GM21390 (cell line): ENCODE measurements at regions not wholly inside any gene's neighbourhood (a gene's known extent, or its start where the extent isn't known, plus 50 kb on each side); places are given as distances from the start of the nearest gene placed in this dataset.
"Not testable (repeated sequence)": the region's sequence is repeated elsewhere in the genome, so short reads cannot be mapped to it uniquely, and the experiment has no call there.

Experiments
- ATAC-seq: cut with Tn5 transposase; IDR thresholded peaks from one replicate; pipeline ENCODE4 v1.9.1; 2021; ENCODE audit not compliant: unreplicated experiment

- no peak for ATAC-seq
These were observed 423.7 kb upstream of the ZNF804A start for GRCh38 chr2:184174493-184175104.

GRCh38 chr2:184178229-184178628 lies 420.1 kb upstream of the ZNF804A start:
- ATAC-seq: no peak

GRCh38 chr2:184186436-184186835 lies 411.9 kb upstream of the ZNF804A start:
- ATAC-seq: no peak

- no peak for ATAC-seq
These were observed 410.8 kb upstream of the ZNF804A start for GRCh38 chr2:184187421-184187971.

- ATAC-seq: no peak
These were observed 407.6 kb upstream of the ZNF804A start for GRCh38 chr2:184190725-184191124.

- ATAC-seq: no peak
These were observed 405.7 kb upstream of the ZNF804A start for GRCh38 chr2:184192649-184193048.

GRCh38 chr2:184197413-184197812 lies 400.9 kb upstream of the ZNF804A start:
- ATAC-seq: no peak

GRCh38 chr2:184198791-184199190 lies 399.5 kb upstream of the ZNF804A start:
- ATAC-seq: not testable (repeated sequence)

GRCh38 chr2:184199274-184199673 lies 399.1 kb upstream of the ZNF804A start:
- no peak for ATAC-seq

- ATAC-seq: no peak
These were observed 397.1 kb upstream of the ZNF804A start for GRCh38 chr2:184201246-184201645.

GRCh38 chr2:184203661-184204060 lies 394.7 kb upstream of the ZNF804A start:
- ATAC-seq: no peak

- ATAC-seq: no peak
These were observed 393.2 kb upstream of the ZNF804A start for GRCh38 chr2:184205048-184205596.

- ATAC-seq: no peak
These were observed 392.3 kb upstream of the ZNF804A start for GRCh38 chr2:184206045-184206444.

GRCh38 chr2:184210329-184210728 lies 388.0 kb upstream of the ZNF804A start:
- no peak for ATAC-seq

- ATAC-seq: no peak
These were observed 382.6 kb upstream of the ZNF804A start for GRCh38 chr2:184215745-184216144.

GRCh38 chr2:184256611-184257010 lies 341.7 kb upstream of the ZNF804A start:
- no peak for ATAC-seq

- ATAC-seq: no peak
These were observed 337.0 kb upstream of the ZNF804A start for GRCh38 chr2:184261331-184261730.

GRCh38 chr2:184261818-184262217 lies 336.5 kb upstream of the ZNF804A start:
- ATAC-seq: no peak

- no peak for ATAC-seq
These were observed 329.3 kb upstream of the ZNF804A start for GRCh38 chr2:184268900-184269477.

- no peak for ATAC-seq
These were observed 327.7 kb upstream of the ZNF804A start for GRCh38 chr2:184270660-184271059.

- ATAC-seq: no peak
These were observed 326.3 kb upstream of the ZNF804A start for GRCh38 chr2:184272056-184272455.

GRCh38 chr2:184294831-184295230 lies 303.5 kb upstream of the ZNF804A start:
- ATAC-seq: no peak
